ENCODE measurements at regions not wholly inside any gene's neighbourhood (a gene's known extent, or its start where the extent isn't known, plus 50 kb on each side); places are given as distances from the start of the nearest gene placed in this dataset.
"Not testable (repeated sequence)": the region's sequence is repeated elsewhere in the genome, so short reads cannot be mapped to it uniquely, and the experiment has no call there.

DNA sequence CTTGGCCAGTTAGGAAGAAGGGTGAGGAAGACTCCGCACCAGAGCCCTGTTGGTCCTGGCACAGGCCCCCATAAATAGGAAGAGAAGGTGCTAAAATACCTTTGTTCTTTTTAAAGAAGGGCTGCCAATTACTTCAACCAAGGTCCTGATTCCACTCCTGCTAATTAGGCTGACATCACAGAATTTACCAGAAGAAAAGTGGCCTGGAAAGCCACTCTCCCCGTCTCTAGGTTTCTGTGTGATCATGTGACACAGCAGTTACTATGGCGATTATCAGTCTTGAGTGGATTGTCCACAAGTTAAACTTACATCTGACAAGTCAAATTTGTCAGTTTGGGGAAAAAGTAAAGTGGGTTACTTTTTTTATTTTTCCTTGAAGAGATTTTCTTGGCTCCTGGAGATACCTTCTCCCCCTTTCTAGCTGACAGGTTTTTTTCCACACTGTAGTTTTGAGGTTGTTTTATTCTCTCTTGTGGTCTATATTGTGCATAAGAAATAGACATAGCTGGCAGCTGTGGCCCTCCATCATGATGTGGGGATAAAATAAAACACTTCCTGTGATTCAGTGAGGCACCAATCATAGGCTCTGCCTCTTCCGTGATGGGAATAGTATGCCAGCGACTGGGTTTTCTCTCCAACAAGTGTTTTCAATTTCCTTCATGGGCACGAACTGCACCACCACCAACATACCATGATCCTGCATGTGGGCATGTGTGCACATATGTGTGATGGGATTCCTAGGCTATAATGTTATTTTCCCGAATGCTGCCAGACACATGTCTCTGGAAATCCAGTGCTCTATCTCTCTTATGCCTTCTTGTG lies 181.9 kb downstream of the BCL2L11 start:
- not testable (repeated sequence) for TF ChIP-seq EP300, POLR2AphosphoS5 (IDR thresholded peaks at IDR 0.05)
- TF ChIP-seq, protein P1, sequence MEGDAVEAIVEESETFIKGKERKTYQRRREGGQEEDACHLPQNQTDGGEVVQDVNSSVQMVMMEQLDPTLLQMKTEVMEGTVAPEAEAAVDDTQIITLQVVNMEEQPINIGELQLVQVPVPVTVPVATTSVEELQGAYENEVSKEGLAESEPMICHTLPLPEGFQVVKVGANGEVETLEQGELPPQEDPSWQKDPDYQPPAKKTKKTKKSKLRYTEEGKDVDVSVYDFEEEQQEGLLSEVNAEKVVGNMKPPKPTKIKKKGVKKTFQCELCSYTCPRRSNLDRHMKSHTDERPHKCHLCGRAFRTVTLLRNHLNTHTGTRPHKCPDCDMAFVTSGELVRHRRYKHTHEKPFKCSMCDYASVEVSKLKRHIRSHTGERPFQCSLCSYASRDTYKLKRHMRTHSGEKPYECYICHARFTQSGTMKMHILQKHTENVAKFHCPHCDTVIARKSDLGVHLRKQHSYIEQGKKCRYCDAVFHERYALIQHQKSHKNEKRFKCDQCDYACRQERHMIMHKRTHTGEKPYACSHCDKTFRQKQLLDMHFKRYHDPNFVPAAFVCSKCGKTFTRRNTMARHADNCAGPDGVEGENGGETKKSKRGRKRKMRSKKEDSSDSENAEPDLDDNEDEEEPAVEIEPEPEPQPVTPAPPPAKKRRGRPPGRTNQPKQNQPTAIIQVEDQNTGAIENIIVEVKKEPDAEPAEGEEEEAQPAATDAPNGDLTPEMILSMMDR (IDR thresholded peaks at IDR 0.05) = not testable (repeated sequence)

Data from gastroesophageal sphincter (tissue), 3 donors.